Stimulated activated CD8-positive, alpha-beta memory T cell treated with anti-CD3 and anti-CD28 coated beads, Interleukin-12 subunit alpha, Interleukin-12 subunit beta, amount 100 ng/mL, for 1 hour (primary cell): ENCODE measurements at regions not wholly inside any gene's neighbourhood (a gene's known extent, or its start where the extent isn't known, plus 50 kb on each side); places are given as distances from the start of the nearest gene placed in this dataset.
"Not testable (repeated sequence)": the region's sequence is repeated elsewhere in the genome, so short reads cannot be mapped to it uniquely, and the experiment has no call there.

ENCODE experiments used
- DNase-seq: peaks from one replicate; pipeline ENCODE4 v3.0.0-alpha.2; 2020; ENCODE audit warnings: low read depth

GRCh38 chr9:30995956-30996738, 1388.3 kb upstream of the ACO1 start:
- no peak for DNase-seq

GRCh38 chr9:30996761-30997160, 1387.7 kb upstream of the ACO1 start:
- no peak for DNase-seq

- no peak for DNase-seq
These were observed 1387.2 kb upstream of the ACO1 start for GRCh38 chr9:30997291-30997690.

GRCh38 chr9:31005086-31005665, 1379.3 kb upstream of the ACO1 start:
- no peak for DNase-seq

- DNase-seq: no peak
These were observed 1371.1 kb upstream of the ACO1 start for GRCh38 chr9:31013371-31013770.

GRCh38 chr9:31023847-31024246, 1360.6 kb upstream of the ACO1 start:
- no peak for DNase-seq

GRCh38 chr9:31027678-31028077, 1356.8 kb upstream of the ACO1 start:
- no peak for DNase-seq

GRCh38 chr9:31028137-31028536, 1356.3 kb upstream of the ACO1 start:
- DNase-seq: no peak

- no peak for DNase-seq
These were observed 1353.7 kb upstream of the ACO1 start for GRCh38 chr9:31030741-31031202.

- no peak for DNase-seq
These were observed 1352.2 kb upstream of the ACO1 start for GRCh38 chr9:31032206-31032605.

GRCh38 chr9:31034311-31034710, 1350.1 kb upstream of the ACO1 start:
- DNase-seq: no peak

GRCh38 chr9:31040564-31040963, 1343.9 kb upstream of the ACO1 start:
- DNase-seq: no peak

- DNase-seq: no peak
These were observed 1338.6 kb upstream of the ACO1 start for GRCh38 chr9:31045810-31046209.

- DNase-seq: not testable (repeated sequence)
These were observed 1322.9 kb upstream of the ACO1 start for GRCh38 chr9:31061592-31061991.

- DNase-seq: no peak
These were observed 1318.8 kb upstream of the ACO1 start for GRCh38 chr9:31065691-31066090.

- no peak for DNase-seq
These were observed 1317.0 kb upstream of the ACO1 start for GRCh38 chr9:31067418-31067817.

GRCh38 chr9:31071606-31072286, 1312.7 kb upstream of the ACO1 start:
- no peak for DNase-seq

- no peak for DNase-seq
These were observed 1306.3 kb upstream of the ACO1 start for GRCh38 chr9:31078175-31078574.

- no peak for DNase-seq
These were observed 1300.1 kb upstream of the ACO1 start for GRCh38 chr9:31084350-31084749.

- no peak for DNase-seq
These were observed 1294.8 kb upstream of the ACO1 start for GRCh38 chr9:31089549-31090221.

GRCh38 chr9:31100311-31100710, 1284.1 kb upstream of the ACO1 start:
- DNase-seq: no peak

- no peak for DNase-seq
These were observed 1280.6 kb upstream of the ACO1 start for GRCh38 chr9:31103836-31104235.

- DNase-seq: no peak
These were observed 1280.2 kb upstream of the ACO1 start for GRCh38 chr9:31104249-31104648.
